Muscle layer of colon (tissue), 2 donors: ENCODE measurements at regions not wholly inside any gene's neighbourhood (a gene's known extent, or its start where the extent isn't known, plus 50 kb on each side); places are given as distances from the start of the nearest gene placed in this dataset.

Experiments
- H3K27ac ChIP-seq: one replicate; pipeline ENCODE4 v1.7.0; 2013; ENCODE audit warnings: low read depth, mild to moderate bottlenecking, low read length, moderate library complexity
- H3K27me3 ChIP-seq, 2 donors: one replicate each; pipeline ENCODE4 v1.7.0; 2013; ENCODE audit warnings: low read length in 2 of 2, mild to moderate bottlenecking in 2 of 2; ENCODE audit not compliant: insufficient read depth in 2 of 2, control insufficient read depth in 1 of 2
- H3K36me3 ChIP-seq: one replicate; pipeline ENCODE4 v1.7.0; 2013; ENCODE audit warnings: mild to moderate bottlenecking, low read length; ENCODE audit not compliant: insufficient read depth
- H3K4me1 ChIP-seq: one replicate; pipeline ENCODE4 v1.7.0; 2013; ENCODE audit warnings: mild to moderate bottlenecking, low read length; ENCODE audit not compliant: insufficient read depth
- H3K4me3 ChIP-seq, 2 donors: one replicate each; pipeline ENCODE4 v1.7.0; 2013; ENCODE audit warnings: low read length in 2 of 2, low read depth in 1 of 2, mild to moderate bottlenecking in 1 of 2, moderate library complexity in 1 of 2
- H3K9ac ChIP-seq: one replicate; pipeline ENCODE4 v1.7.0; 2013; ENCODE audit warnings: low read length
- H3K9me3 ChIP-seq: one replicate; pipeline ENCODE4 v1.7.0; 2013; ENCODE audit warnings: mild to moderate bottlenecking, low read length
- donor health status: abdominal sarcoma.
- donor health status: Adenocarcinoma of cecum.

- H3K27me3 ChIP-seq = no peaks in the 10 kb centered on the region
- no peak overlapping the region for H3K4me3 ChIP-seq
- H3K9me3 ChIP-seq = no peaks in the 10 kb centered on the region
- H3K36me3 ChIP-seq = no peaks in the 10 kb centered on the region
- H3K4me1 ChIP-seq = no peaks in the 10 kb centered on the region
- no peak overlapping the region for H3K27ac ChIP-seq
- no peak overlapping the region for H3K9ac ChIP-seq
Observed at GRCh38 chr5:57626703-57627102, 144.1 kb upstream of the ACTBL2 start.

GRCh38 chr5:57621624-57622023, 139.0 kb upstream of the ACTBL2 start:
- no peaks in the 10 kb centered on the region for H3K4me1 ChIP-seq
- no peak overlapping the region for H3K4me3 ChIP-seq
- H3K27ac ChIP-seq = no peak overlapping the region
- H3K9me3 ChIP-seq = no peaks in the 10 kb centered on the region
- H3K36me3 ChIP-seq = no peaks in the 10 kb centered on the region
- H3K27me3 ChIP-seq = no peaks in the 10 kb centered on the region
- H3K9ac ChIP-seq = no peak overlapping the region

- no peak overlapping the region for H3K27ac ChIP-seq
- no peak overlapping the region for H3K4me3 ChIP-seq
- H3K36me3 ChIP-seq = no peaks in the 10 kb centered on the region
- H3K9ac ChIP-seq = no peak overlapping the region
- no peaks in the 10 kb centered on the region for H3K27me3 ChIP-seq
- H3K9me3 ChIP-seq = no peaks in the 10 kb centered on the region
- H3K4me1 ChIP-seq = peaks cover 5% of the 10 kb centered on the region
Observed at GRCh38 chr5:57618767-57619381, 136.3 kb upstream of the ACTBL2 start.

- Histone ChIP-seq H3K4me1 (peaks cover 11% of the 10 kb centered on the region), H3K27me3 (no peaks in the 10 kb centered on the region), H3K9me3 (no peaks in the 10 kb centered on the region), H3K27ac (no peak overlapping the region), H3K9ac (no peak overlapping the region), H3K36me3 (no peaks in the 10 kb centered on the region), H3K4me3 (no peak overlapping the region)
Observed at GRCh38 chr5:57613741-57614140, 131.1 kb upstream of the ACTBL2 start.

GRCh38 chr5:57611177-57611576, 128.6 kb upstream of the ACTBL2 start:
- Histone ChIP-seq H3K27ac (no peak overlapping the region), H3K4me1 (peaks cover 11% of the 10 kb centered on the region), H3K36me3 (no peaks in the 10 kb centered on the region), H3K4me3 (no peak overlapping the region), H3K9me3 (no peaks in the 10 kb centered on the region), H3K9ac (no peak overlapping the region), H3K27me3 (no peaks in the 10 kb centered on the region)

- Histone ChIP-seq H3K4me1 (peaks cover 3% of the 10 kb centered on the region), H3K9me3 (no peaks in the 10 kb centered on the region), H3K27me3 (no peaks in the 10 kb centered on the region), H3K27ac (no peak overlapping the region), H3K9ac (no peak overlapping the region), H3K36me3 (no peaks in the 10 kb centered on the region), H3K4me3 (no peak overlapping the region)
Observed at GRCh38 chr5:57608542-57608941, 125.9 kb upstream of the ACTBL2 start.

- no peaks in the 10 kb centered on the region for H3K27me3 ChIP-seq
- H3K36me3 ChIP-seq = no peaks in the 10 kb centered on the region
- H3K9me3 ChIP-seq = no peaks in the 10 kb centered on the region
- H3K4me3 ChIP-seq = no peak overlapping the region
- no peaks in the 10 kb centered on the region for H3K4me1 ChIP-seq
- no peak overlapping the region for H3K9ac ChIP-seq
- no peak overlapping the region for H3K27ac ChIP-seq
Observed at GRCh38 chr5:57601996-57602395, 119.4 kb upstream of the ACTBL2 start.

- Histone ChIP-seq H3K9me3 (no peaks in the 10 kb centered on the region), H3K27ac (no peak overlapping the region), H3K4me3 (no peak overlapping the region), H3K9ac (no peak overlapping the region), H3K4me1 (no peaks in the 10 kb centered on the region), H3K36me3 (no peaks in the 10 kb centered on the region), H3K27me3 (no peaks in the 10 kb centered on the region)
Observed at GRCh38 chr5:57600321-57600720, 117.7 kb upstream of the ACTBL2 start.

- Histone ChIP-seq H3K4me1 (no peaks in the 10 kb centered on the region), H3K9me3 (no peaks in the 10 kb centered on the region), H3K36me3 (no peaks in the 10 kb centered on the region), H3K4me3 (no peak overlapping the region), H3K9ac (no peak overlapping the region), H3K27ac (no peak overlapping the region), H3K27me3 (no peaks in the 10 kb centered on the region)
Observed at GRCh38 chr5:57598756-57599155, 116.1 kb upstream of the ACTBL2 start.

GRCh38 chr5:57598097-57598496, 115.5 kb upstream of the ACTBL2 start:
- Histone ChIP-seq H3K4me1 (no peaks in the 10 kb centered on the region), H3K4me3 (no peak overlapping the region), H3K27me3 (no peaks in the 10 kb centered on the region), H3K9me3 (no peaks in the 10 kb centered on the region), H3K36me3 (no peaks in the 10 kb centered on the region), H3K27ac (no peak overlapping the region), H3K9ac (no peak overlapping the region)

GRCh38 chr5:57595523-57595991, 112.9 kb upstream of the ACTBL2 start:
- Histone ChIP-seq H3K4me3 (no peak overlapping the region), H3K36me3 (no peaks in the 10 kb centered on the region), H3K4me1 (no peaks in the 10 kb centered on the region), H3K9ac (no peak overlapping the region), H3K9me3 (no peaks in the 10 kb centered on the region), H3K27ac (no peak overlapping the region), H3K27me3 (no peaks in the 10 kb centered on the region)

GRCh38 chr5:57594436-57594835, 111.8 kb upstream of the ACTBL2 start:
- H3K9me3 ChIP-seq = no peaks in the 10 kb centered on the region
- no peaks in the 10 kb centered on the region for H3K27me3 ChIP-seq
- no peaks in the 10 kb centered on the region for H3K36me3 ChIP-seq
- H3K4me1 ChIP-seq = no peaks in the 10 kb centered on the region
- no peak overlapping the region for H3K27ac ChIP-seq
- no peak overlapping the region for H3K9ac ChIP-seq
- H3K4me3 ChIP-seq = no peak overlapping the region
